CD4-positive, alpha-beta T cell (primary cell): ENCODE measurements at regions not wholly inside any gene's neighbourhood (a gene's known extent, or its start where the extent isn't known, plus 50 kb on each side); places are given as distances from the start of the nearest gene placed in this dataset.

Source experiments
- ATAC-seq: fragments of 200-7000 bp; cut with Tn5 transposase; one replicate; pipeline ENCODE4 v1.10.0; 2022; ENCODE audit warnings: mild to moderate bottlenecking; ENCODE audit not compliant: poor library complexity
- CTCF ChIA-PET: fragments of 350-600 bp; sonication (Branson Sonifier 250); formaldehyde crosslinking; loops from one replicate; lab custom pipeline; 2021; ENCODE audit warnings: antibody characterized with exemption, inconsistent platforms; lab: Charles Lee
- POLR2A ChIA-PET: fragments of 350-600 bp; sonication (Branson Sonifier 250); formaldehyde crosslinking; loops from one replicate; lab custom pipeline; 2021; ENCODE audit warnings: antibody characterized with exemption, inconsistent platforms; lab: Charles Lee
- DNase-seq, 14 experiments: peaks; one replicate each; pipeline ENCODE4 v3.0.0-alpha.2; 2013 to 2020; ENCODE audit warnings: mixed read lengths in 2 of 14
- H3K27ac ChIP-seq, 2 donors: one replicate each; pipeline versions ENCODE4 v1.5.1 to v1.7.0; 2013; ENCODE audit warnings: low read length in 2 of 2, low read depth in 1 of 2, mild to moderate bottlenecking in 1 of 2
- H3K27me3 ChIP-seq, 2 experiments: 1 replicate in 1 of 2; 2 replicates in 1 of 2; pipeline versions ENCODE4 v1.6.1 to v1.7.0; 2013; ENCODE audit warnings: low read length in 2 of 2, control low read depth in 1 of 2, mild to moderate bottlenecking in 1 of 2, moderate library complexity in 1 of 2; ENCODE audit not compliant: insufficient read depth in 2 of 2, control insufficient read depth in 1 of 2
- H3K36me3 ChIP-seq: one replicate; pipeline ENCODE4 v1.6.1; 2013; ENCODE audit warnings: low read length, control low read depth; ENCODE audit not compliant: insufficient read depth
- H3K4me1 ChIP-seq: one replicate; pipeline ENCODE4 v1.6.1; 2013; ENCODE audit warnings: low read length, control low read depth; ENCODE audit not compliant: insufficient read depth
- H3K4me3 ChIP-seq: one replicate; pipeline ENCODE4 v1.5.1; 2013; ENCODE audit warnings: mild to moderate bottlenecking, low read length, moderate library complexity
- H3K9me3 ChIP-seq, 2 experiments: 1 replicate in 1 of 2; 2 replicates in 1 of 2; pipeline versions ENCODE4 v1.6.1 to v1.7.0; 2013; ENCODE audit warnings: low read length in 2 of 2, mild to moderate bottlenecking in 2 of 2, control low read depth in 1 of 2, moderate library complexity in 1 of 2; ENCODE audit not compliant: control insufficient read depth in 1 of 2, insufficient read depth in 1 of 2
- H3K27ac Mint-ChIP-seq: one replicate; pipeline ENCODE4 v1.8.0; 2020; ENCODE audit warnings: mixed read lengths
- H3K27me3 Mint-ChIP-seq: one replicate; pipeline ENCODE4 v1.8.0; 2021; ENCODE audit warnings: mixed read lengths
- H3K36me3 Mint-ChIP-seq: one replicate; pipeline ENCODE4 v1.8.0; 2021; ENCODE audit warnings: low read depth, mixed read lengths
- H3K4me1 Mint-ChIP-seq: one replicate; pipeline ENCODE4 v1.8.0; 2021; ENCODE audit warnings: low read depth, mixed read lengths
- H3K4me3 Mint-ChIP-seq: one replicate; pipeline ENCODE4 v1.8.0; 2020; ENCODE audit warnings: mild to moderate bottlenecking, mixed read lengths
- H3K9me3 Mint-ChIP-seq: one replicate; pipeline ENCODE4 v1.8.0; 2020; ENCODE audit warnings: mixed read lengths
- intact Hi-C, 2 experiments: fragments of 100-400 bp; cut with DNase I in 1 of 2; cut with micrococcal nuclease in 1 of 2; formaldehyde crosslinking; loops; one replicate each; pipeline versions ENCODE4 v1.15.1 to v1.9.0; 2023 to 2025; cut with DNase I, micrococcal nuclease
- TF ChIP-seq, protein P1 (sequence below): fragments of 200-600 bp; IDR thresholded peaks from one replicate; pipeline ENCODE4 v1.8.0; 2022; ENCODE audit warnings: antibody characterized with exemption, mild to moderate bottlenecking

DNA sequence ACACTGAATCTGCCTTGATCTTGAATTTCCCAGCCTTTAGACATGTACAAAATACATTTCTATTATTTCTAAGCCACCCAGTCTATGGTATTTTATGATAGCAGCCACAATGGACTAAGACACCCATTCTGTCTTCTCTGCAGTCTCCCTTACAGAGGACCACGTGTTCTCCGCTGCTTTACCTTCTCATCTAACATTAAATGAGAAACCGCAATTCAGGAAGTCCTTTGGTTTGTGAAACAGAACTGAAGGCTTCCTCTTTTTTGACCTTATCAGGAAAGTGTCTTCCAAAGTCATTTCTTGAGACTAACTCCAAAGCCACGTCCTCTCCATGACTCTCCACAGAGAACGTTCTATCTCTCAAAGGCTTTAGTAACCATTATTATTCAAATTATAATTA, 560.1 kb downstream of the OMA1 start:
- H3K4me3 ChIP-seq: no peak overlapping the region
- POLR2A ChIA-PET: no interaction called here
- H3K9me3 Mint-ChIP-seq: no peaks in the 10 kb centered on the region
- no peak overlapping the region for H3K4me3 Mint-ChIP-seq
- no peak for ATAC-seq
- peaks cover 6% of the 10 kb centered on the region for H3K27me3 Mint-ChIP-seq
- no peaks in the 10 kb centered on the region for H3K4me1 ChIP-seq
- no peaks in the 10 kb centered on the region for H3K36me3 ChIP-seq
- peak in 2 of 14 experiments; percentile 3 to 6 for DNase-seq
- no peaks in the 10 kb centered on the region for H3K9me3 ChIP-seq
- peaks cover 11% of the 10 kb centered on the region for H3K4me1 Mint-ChIP-seq
- intact Hi-C loops: no loop called here
- CTCF ChIA-PET: no interaction called here
- TF ChIP-seq, protein P1, sequence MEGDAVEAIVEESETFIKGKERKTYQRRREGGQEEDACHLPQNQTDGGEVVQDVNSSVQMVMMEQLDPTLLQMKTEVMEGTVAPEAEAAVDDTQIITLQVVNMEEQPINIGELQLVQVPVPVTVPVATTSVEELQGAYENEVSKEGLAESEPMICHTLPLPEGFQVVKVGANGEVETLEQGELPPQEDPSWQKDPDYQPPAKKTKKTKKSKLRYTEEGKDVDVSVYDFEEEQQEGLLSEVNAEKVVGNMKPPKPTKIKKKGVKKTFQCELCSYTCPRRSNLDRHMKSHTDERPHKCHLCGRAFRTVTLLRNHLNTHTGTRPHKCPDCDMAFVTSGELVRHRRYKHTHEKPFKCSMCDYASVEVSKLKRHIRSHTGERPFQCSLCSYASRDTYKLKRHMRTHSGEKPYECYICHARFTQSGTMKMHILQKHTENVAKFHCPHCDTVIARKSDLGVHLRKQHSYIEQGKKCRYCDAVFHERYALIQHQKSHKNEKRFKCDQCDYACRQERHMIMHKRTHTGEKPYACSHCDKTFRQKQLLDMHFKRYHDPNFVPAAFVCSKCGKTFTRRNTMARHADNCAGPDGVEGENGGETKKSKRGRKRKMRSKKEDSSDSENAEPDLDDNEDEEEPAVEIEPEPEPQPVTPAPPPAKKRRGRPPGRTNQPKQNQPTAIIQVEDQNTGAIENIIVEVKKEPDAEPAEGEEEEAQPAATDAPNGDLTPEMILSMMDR: no peak
- H3K27me3 ChIP-seq: peaks cover 0 to 3% of the 10 kb centered on the region in 2 experiments
- no peaks in the 10 kb centered on the region for H3K36me3 Mint-ChIP-seq
- H3K27ac ChIP-seq: no peak overlapping the region
- H3K27ac Mint-ChIP-seq: no peak overlapping the region

DNA sequence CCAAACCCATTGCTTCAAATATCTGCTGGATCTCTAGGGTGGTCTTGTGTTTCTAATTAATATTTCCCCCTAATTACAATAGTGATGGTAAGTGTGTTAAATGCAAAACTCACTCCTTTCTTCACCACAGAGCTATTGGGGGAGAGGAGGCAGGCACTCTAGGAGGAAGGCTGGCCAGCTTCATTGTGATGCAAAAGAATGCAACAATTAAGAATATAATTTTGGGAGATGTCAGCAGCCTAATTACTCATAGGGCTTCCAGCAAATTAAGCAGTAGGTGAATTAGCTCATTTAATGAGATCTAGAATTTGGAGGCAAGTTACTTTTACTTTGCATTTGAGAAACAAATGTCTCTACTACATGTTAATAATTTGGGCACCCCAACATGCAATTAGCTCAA, 560.4 kb upstream of the DAB1 start:
- Histone ChIP-seq H3K4me1 (no peaks in the 10 kb centered on the region), H3K27ac (no peak overlapping the region), H3K36me3 (no peaks in the 10 kb centered on the region), H3K27me3 (peaks cover 0 to 3% of the 10 kb centered on the region in 2 experiments), H3K4me3 (no peak overlapping the region), H3K9me3 (no peaks in the 10 kb centered on the region)
- DNase-seq (no peak), ATAC-seq (no peak)
- Mint-ChIP-seq H3K4me3 (no peak overlapping the region), H3K36me3 (no peaks in the 10 kb centered on the region), H3K4me1 (peaks cover 11% of the 10 kb centered on the region), H3K27me3 (peaks cover 6% of the 10 kb centered on the region), H3K27ac (no peak overlapping the region), H3K9me3 (no peaks in the 10 kb centered on the region)
- CTCF ChIA-PET: no interaction called here
- TF ChIP-seq, protein P1: no peak
- POLR2A ChIA-PET: no interaction called here
- intact Hi-C loops: no loop called here

DNA sequence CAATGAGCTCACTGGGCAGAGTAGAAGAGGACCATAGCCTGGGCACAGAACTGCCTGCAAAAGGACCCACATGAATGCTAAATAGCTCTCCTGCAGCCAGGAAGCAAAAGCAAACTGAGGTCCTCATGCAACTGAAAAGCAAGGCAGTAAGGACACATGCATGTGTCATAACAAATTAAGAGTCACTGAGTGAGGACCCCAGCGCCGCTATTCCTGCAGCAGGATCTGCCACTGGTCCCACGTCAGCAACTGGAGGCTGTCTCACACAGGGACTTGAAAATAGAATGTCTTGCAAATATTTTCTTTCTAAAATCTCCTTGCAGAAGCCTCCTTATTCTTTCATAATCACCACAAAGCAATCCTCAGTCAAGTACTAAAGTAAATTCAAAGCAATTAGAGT, 559.6 kb upstream of the DAB1 start:
- Mint-ChIP-seq H3K9me3 (peaks cover 3% of the 10 kb centered on the region), H3K4me1 (peaks cover 11% of the 10 kb centered on the region), H3K36me3 (no peaks in the 10 kb centered on the region), H3K4me3 (no peak overlapping the region), H3K27me3 (peaks cover 6% of the 10 kb centered on the region), H3K27ac (no peak overlapping the region)
- no peaks in the 10 kb centered on the region for H3K27me3 ChIP-seq
- CTCF ChIA-PET: no interaction called here
- no peak overlapping the region for H3K27ac ChIP-seq
- POLR2A ChIA-PET: no interaction called here
- no peaks in the 10 kb centered on the region for H3K9me3 ChIP-seq
- no peak for DNase-seq
- no peaks in the 10 kb centered on the region for H3K4me1 ChIP-seq
- intact Hi-C loops: no loop called here
- H3K36me3 ChIP-seq: no peaks in the 10 kb centered on the region
- no peak for ATAC-seq
- TF ChIP-seq, protein P1: no peak
- H3K4me3 ChIP-seq: no peak overlapping the region
